Astrocyte (in vitro differentiated cells and primary cell): ENCODE measurements at regions not wholly inside any gene's neighbourhood (a gene's known extent, or its start where the extent isn't known, plus 50 kb on each side); places are given as distances from the start of the nearest gene placed in this dataset.

Experiments used
- EZH2 ChIP-seq: IDR thresholded peaks from 2 replicates; pipeline ENCODE4 v1.6.1; 2012; ENCODE audit warnings: mild to moderate bottlenecking, low read length, inconsistent platforms; ENCODE audit not compliant: insufficient read depth
- TF ChIP-seq, protein P1 (sequence below): IDR thresholded peaks from 2 replicates; pipeline ENCODE4 v1.5.1; 2011; ENCODE audit warnings: low read depth, mild to moderate bottlenecking, inconsistent platforms, low read length, moderate library complexity; ENCODE audit not compliant: insufficient read depth

- TF ChIP-seq, protein P1, sequence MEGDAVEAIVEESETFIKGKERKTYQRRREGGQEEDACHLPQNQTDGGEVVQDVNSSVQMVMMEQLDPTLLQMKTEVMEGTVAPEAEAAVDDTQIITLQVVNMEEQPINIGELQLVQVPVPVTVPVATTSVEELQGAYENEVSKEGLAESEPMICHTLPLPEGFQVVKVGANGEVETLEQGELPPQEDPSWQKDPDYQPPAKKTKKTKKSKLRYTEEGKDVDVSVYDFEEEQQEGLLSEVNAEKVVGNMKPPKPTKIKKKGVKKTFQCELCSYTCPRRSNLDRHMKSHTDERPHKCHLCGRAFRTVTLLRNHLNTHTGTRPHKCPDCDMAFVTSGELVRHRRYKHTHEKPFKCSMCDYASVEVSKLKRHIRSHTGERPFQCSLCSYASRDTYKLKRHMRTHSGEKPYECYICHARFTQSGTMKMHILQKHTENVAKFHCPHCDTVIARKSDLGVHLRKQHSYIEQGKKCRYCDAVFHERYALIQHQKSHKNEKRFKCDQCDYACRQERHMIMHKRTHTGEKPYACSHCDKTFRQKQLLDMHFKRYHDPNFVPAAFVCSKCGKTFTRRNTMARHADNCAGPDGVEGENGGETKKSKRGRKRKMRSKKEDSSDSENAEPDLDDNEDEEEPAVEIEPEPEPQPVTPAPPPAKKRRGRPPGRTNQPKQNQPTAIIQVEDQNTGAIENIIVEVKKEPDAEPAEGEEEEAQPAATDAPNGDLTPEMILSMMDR: no peak
- no peak for TF ChIP-seq EZH2
Observed at GRCh38 chr17:72400488-72400827, 279.6 kb downstream of the SOX9 start.
